HG03103 (cell line): ENCODE measurements at regions not wholly inside any gene's neighbourhood (a gene's known extent, or its start where the extent isn't known, plus 50 kb on each side); places are given as distances from the start of the nearest gene placed in this dataset.
"Not testable (repeated sequence)": the region's sequence is repeated elsewhere in the genome, so short reads cannot be mapped to it uniquely, and the experiment has no call there.

Source experiments
- ATAC-seq: cut with Tn5 transposase; IDR thresholded peaks from one replicate; pipeline ENCODE4 v1.9.1; 2021; ENCODE audit warnings: low read depth; ENCODE audit not compliant: unreplicated experiment

DNA sequence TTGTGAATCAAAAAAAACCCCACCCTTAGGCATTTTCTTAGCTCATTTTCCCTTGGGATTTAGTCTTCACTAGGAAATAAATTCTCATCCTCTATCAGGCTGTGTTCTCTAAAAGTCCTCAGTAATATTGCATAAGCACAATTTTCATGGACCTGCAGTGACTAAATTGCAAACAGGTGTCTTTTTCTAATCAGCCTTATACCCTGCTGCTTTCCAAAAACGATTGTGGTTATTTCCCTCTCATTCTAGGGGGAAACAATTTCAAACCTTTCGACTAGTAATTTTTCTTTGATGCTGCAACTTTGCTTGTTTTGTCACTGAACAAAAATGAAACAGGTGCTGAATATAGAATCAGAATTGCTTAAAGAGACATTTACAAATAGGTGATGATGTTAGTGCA is 549.9 kb downstream of the PDHA2 start:
- no peak for ATAC-seq

DNA sequence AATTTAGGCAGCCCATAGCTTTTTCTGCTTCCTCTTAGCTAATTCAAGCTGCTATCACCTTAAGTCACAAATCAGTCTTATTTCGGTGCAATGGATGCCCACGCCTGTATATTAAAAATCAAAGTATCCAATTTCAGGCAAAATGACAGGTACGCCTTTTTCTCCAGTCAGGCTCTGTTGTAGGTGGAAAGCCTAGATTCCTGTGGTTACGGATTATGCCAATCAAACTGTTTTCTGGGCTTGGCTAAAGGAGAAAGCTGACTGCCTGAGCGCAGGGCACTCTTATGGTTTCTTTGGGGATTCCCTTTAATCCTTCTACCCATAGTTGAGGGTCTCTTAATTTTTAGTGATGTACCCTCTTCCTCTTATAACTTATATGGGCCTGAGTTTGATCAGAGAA is 550.5 kb downstream of the PDHA2 start:
- no peak for ATAC-seq

DNA sequence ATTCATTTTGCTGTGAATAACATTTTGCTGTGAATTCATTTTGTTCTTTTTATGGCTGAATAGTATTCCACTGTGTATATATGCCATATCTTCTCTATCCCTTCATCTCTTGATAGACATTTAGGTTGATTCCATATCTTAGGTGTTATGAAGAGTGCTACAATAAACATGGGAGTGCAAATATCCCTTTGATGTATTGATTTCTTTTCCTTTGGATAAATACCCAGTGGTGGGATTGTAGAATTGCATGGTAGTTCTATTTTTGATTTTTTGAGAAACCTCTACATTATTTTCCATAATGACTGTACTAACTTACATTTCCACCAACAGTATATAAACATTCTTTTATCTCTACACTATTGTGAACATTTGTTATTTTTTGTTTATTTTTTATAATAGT is 555.9 kb downstream of the PDHA2 start:
- ATAC-seq = no peak

DNA sequence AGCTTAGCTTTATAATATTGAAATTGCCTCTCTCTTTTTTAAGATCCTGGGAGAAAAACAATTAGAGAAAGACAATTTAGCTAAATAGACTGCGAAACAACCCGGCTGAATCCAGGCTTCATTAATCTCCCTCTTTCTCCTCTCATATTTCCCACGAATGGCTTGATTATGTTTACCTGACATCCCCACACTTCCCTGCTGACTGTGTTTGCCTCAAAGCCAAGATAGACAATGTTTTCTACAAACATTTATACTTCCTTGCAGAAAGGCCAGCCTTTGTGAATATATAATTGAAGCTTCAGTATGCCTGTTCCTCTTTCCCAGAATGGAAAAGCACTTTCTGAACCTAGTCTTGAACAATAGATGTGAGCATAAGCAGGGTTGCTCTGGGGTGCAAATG is 566.8 kb downstream of the PDHA2 start:
- no peak for ATAC-seq

DNA sequence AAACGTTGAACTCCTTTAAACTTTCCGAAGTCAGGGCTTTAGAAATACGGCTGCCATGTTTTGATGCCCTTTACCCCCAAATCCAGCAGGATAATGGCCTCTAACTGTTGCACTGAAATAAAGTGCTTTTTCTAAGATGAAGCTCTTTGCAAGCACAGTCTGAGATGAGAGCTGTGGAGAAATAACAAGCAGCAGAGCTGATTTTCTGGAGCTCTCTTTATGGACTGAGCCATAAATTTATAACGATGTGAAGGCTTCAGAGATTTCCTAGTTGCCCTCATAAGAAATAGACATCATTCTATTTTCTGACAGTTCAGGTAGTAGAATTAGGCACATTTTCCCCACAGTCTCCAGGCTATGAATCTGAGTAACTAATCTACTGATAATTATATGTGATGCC is 567.3 kb downstream of the PDHA2 start:
- ATAC-seq = no peak

DNA sequence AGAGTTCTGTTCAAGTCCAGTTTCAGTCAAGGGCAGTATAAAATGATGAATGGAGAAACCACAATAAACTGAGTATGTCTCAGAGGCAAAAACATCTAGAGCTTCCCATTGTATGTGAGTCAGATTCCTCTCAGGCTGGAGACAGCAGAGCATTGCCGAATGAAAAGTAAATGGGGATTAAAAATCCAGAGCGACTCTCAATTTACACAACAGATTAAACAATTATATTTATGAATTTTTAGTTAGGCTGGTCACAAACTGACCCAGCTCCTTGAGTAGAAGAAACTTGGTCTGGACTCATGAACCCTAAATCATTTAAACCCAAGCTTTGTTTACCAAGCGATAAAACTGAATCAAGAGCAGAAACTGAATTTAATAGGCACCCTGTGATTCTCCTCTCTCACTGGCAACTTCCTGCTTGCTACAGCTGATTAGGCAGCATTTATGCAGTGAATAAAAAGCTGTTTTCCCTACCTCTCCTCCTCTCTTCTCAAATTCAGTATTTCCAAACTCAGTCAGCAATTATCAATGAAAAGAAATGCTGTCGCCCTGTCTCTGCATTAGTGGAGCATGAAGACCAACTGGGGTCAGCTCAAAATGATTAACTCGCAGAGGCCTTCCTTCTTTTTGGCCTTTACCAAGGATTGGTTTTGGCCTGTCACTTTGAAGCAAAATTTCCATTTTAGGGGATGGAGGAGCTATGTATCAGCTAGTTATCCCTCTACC is 568.0 kb downstream of the PDHA2 start:
- no peak for ATAC-seq

DNA sequence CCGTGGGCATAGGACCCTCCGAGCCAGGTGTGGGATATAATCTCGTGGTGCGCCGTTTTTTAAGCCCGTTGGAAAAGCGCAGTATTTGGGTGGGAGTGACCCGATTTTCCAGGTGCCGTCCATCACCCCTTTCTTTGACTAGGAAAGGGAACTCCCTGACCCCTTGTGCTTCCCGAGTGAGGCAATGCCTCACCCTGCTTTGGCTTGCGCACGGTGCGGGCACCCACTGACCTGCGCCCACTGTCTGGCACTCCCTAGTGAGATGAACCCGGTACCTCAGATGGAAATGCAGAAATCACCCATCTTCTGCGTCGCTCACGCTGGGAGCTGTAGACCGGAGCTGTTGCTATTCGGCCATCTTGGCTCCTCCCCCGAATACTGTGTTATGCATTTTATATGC is 575.0 kb downstream of the PDHA2 start:
- not testable (repeated sequence) for ATAC-seq

DNA sequence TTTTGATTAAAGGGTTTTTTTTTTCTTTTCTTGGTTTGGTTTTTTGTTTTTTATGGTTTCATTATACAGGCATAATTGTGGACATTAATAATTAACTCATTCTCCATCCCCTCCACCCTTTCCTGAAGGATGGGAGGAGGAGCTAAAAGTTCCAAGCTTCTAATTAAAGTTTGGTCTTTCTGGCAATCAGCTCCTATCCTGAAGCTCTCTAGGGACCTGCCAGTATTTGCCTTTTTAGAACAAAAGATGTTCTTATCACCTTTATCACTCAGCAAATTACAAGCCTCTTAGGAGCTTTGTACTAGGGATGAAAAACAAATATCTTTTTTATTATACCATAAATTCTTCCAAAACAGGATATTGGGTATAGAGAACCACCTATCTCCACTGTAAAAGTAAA is 589.8 kb downstream of the PDHA2 start:
- no peak for ATAC-seq

DNA sequence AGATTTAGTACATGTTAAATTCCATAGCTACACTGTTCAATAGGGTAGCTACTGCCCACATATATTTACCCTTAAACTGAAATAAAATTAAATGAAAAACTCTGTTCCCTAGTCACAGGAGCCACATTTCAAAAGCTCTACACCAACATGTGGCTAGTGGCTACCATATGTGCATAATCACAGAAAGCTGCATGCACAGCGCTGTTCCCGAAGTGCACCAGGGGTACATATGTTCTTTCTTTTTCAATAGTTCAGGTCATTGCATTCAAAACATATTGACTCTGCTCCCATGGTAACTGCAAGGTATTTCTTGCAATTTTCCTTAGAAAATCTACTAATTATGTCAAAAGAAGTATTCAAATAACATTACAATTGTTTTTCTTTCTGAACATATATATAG is 591.2 kb downstream of the PDHA2 start:
- ATAC-seq = no peak

DNA sequence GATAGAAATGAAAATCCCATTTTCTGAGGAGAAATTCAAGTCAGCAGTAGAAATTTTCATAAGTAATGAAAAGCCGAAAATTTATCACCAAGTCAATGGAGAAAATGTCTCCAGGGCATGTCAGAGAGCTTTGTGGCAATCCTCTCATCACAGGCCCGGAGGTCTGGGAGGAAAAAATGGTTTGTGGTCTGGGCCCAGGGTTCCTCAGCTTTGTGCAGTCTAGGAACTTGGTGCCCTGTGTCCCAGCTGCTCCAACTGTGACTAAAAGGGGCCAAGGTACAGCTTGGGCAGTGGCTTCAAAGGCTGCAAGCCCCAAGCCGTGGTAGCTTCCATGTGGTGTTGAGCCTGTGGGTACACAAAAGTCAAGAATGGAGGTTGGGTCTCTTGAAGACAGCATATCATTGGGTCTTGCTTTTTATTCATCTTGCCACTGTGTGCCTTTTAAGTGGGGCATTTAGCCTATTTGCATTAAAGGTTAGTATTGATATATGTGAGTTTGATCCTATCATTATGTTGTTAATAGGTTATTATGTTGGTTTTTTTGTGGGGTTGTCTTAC is 608.5 kb downstream of the PDHA2 start:
- no peak for ATAC-seq

DNA sequence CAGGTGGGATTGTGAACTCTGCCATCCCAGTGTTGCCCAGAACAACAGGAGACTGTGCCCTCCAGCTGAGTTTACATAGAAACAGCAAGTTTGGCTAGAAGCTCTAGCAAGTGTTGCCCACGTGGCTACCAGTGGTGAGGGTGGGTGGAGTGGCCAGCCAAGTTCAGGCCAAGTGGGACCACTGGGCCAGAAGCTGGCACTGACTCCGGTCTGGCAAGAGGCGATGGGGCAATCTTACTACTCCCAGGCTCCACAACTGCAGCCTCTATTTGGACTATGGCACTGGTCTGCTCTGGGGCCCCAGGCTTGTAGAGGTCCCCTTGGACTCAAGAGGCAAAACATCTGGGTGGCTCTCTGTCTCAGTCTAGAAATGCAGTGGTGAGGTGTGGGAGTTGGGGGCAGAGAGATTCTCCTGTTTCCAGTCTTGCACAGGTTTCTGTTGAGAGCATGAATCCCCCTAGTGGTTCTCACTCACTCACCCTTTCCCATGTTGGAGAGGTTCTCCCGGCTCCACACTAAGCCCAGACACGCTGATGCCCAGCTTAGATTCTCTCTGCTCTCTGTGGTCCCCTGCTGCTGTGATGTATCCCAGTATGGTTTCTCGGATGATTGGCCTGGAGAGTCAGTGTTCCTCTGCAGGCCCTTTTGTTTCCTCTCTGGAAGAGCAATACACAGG is 615.3 kb downstream of the PDHA2 start:
- ATAC-seq = no peak

DNA sequence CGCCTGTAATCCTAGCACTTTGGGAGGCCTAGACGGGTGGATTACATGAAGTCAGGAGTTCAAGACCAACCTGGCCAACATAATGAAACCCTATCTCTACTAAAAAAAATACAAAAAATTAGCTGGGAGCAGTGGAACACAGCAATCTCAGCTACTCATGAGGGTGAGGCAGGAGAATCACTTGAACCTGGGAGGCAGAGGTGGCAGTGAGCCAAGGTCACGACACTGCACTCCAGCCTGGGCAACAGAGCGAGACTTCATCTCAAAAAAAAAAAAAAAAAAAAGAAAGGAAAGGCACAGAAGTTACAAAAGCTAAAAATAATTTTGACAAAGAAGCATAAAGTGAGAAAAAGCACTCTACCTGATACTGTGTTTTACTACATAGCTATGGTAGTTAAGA is 618.1 kb downstream of the PDHA2 start:
- ATAC-seq = not testable (repeated sequence)

DNA sequence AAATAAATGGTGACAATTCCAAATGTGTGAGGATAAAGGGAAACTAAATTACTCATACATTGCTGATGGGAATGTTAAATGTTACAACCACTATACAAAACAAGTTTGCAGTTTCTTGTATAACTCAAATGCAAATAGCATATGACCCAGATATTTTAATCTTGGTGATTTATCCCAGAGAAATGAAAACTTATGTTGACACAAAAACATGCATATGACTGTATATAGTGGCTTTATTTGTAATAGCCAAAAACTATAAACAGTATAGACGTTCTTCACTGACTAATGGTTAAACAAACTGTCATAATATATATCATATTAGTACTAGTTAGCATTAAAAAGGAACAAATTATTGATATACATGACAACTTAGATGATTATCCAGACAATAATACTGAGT is 619.2 kb downstream of the PDHA2 start:
- no peak for ATAC-seq

DNA sequence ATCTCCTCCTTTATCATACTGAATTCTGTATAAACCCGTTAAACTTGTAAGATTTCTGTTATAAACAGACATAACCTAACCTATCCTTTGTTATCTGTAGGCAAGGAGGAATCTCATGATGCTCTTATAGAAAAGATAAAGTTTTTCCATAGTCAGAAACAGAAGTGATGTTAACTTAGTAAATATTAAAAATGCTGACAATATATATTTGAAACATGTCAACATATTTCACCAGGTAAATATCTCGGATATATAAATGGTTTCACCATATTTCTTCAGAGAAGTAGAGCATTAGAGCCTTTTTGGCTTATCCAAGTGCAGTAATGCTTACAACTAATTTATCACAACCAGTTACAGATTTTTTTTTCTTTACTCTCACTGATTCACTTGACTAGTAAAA is 625.9 kb downstream of the PDHA2 start:
- ATAC-seq = no peak

DNA sequence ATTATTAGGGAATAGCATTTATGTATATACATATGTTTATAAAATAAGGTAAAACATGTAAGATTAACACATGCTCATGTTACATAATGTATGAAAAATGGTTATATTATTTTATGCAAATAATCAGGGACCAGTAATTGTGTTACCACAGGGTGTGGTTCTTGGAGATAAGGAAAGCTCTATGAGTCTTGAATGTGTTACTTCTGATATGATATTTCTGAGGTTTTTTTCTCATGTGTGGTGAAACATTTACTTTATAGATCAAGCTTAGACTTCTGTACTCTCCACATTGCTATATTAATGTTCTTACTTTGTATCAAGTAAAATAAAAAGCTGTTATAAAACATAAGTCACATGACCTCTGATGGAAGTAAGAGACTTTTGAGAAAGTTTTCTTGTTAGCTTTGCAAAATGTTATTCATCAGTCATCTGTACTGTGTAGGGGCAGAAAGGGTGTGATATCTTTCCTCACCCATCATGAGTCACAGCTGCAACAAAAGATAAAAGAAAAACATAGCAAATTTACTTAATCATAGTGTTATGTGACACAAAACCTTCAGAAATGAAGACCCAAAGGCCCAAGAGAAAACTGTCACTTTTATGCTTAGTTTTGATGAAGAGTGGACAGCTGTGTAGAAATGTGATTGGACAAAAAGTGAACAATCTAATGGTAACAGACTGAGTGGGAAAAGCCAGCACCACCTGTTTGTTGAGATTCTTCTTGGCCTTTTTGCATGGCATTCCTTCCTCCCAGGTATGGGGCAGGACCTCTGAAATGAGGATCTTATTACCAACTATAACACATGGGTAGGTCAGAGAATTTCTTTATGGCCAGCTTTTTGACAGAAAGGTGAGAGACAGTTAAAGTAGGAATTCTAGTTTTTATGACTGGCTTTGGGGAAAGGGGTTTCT is 632.3 kb downstream of the PDHA2 start:
- ATAC-seq = no peak

DNA sequence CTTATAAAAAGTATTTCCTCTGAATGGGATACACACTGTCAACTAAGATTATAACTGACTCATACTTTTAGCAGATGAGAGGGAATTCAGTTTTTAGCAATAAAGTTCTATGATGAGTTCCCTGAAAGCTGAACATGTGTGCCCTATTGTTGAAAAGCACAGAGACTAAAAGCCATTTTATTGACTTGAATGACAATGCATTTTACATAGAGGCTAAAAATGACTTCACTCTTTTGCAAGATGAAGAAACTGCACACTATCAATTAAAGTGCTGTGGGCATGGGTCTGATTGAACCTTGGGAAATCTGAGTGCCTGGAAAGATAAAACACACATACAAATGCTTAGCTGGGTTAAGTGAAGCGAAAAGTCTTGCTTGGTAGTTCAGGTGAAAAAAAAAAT is 633.4 kb downstream of the PDHA2 start:
- no peak for ATAC-seq

DNA sequence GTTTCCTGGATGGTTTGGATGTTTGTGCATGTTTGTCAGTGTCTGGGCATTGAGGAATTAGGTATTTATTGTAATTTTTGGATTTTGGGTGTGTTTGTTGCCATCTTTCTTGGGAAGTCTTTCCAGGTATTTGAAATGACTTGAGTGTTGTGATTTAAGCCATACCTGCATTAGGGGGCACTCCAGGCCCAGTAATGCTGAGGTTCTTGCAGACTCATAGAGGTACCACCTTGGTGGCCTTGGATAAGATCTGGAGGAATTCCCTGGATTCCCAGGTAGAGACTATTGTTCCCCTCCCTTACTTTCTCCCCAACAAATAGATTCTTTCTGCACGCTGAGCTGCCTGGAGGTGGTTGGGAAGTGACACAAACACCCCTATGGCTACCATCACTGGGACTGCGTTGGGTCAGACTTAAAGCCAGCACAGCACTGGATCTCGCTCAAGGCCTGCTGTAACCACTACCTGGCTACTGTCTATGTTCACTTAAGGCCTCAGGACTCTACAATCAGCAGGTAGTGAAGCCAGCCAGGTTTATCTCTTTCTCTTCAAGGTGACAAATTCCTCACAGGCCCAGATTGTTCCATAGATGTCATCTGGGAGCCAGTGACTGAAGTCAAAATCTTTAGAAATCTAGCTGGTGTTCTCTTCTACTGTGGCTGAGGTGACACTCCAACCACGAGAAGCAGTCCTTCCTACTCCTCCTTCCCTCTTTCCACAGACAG is 643.6 kb downstream of the PDHA2 start:
- no peak for ATAC-seq

DNA sequence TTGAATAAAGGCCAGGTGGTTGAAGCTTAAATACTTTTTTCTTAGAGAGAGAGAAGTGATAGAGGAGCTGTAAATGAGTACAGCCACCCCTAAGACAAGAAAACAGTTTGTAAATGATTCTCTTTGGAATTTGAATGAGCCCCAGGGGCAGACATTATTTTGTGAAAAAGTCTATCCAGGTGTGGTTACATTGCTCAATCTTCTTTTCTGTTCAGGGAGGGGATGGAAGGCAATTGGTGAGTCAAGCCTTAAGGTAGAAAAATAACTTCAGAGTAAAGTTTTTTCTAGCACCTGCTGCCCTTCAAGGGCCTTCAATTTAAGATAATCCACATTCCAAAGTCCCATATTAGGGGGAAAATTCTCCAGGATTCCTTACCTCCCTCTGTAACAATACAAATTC is 646.7 kb downstream of the PDHA2 start:
- no peak for ATAC-seq

DNA sequence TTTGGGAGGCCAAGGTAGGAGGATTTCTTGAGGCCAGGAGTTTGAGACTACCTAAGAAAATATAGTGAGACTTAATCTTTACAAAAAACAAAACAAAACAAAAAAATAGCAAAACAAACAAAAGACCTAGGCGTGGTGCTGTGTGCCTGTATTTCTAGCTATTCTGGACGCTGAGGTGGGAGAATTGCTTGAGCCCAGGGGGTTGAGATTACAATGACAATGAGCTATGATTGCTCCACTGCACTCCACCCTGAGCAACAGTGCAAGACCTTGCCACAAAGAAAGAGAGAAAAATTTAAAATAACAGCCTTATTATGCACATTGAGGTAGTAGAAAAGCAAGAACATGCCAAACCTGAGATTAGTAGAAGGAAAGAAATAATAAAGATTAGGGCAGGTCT is 657.7 kb downstream of the PDHA2 start:
- ATAC-seq = no peak

DNA sequence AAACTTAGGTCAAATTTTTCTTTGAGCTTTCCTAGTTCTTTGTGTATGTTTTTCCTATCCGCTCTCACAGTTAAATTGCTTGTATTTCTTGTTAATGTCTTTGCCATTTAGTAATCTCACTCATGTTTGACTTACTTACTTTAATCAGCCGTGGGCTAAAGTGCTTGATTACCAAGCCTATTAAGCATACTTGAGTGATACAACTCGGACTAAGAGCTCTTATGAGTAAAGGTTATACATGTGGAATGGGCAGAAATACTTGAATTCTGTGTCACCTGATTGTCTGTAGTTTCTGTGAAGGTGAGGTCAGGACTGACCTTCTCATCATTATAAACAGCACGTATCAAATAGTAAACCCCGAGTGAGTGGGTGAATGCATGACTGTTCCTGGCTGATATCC is 664.5 kb downstream of the PDHA2 start:
- ATAC-seq = no peak
